SHP77 treated with DMSO at 0.1 percent for 48 hours (cell line): ENCODE measurements at regions not wholly inside any gene's neighbourhood (a gene's known extent, or its start where the extent isn't known, plus 50 kb on each side); places are given as distances from the start of the nearest gene placed in this dataset.

Source experiments
- DNase-seq: peaks from one replicate; lab custom pipeline; 2025; lab: John Stamatoyannopoulos, UW

GRCh38 chr2:181770150-181770549 is 89.8 kb upstream of the NEUROD1 start:
- DNase-seq, result no peak

GRCh38 chr2:181771356-181771755 is 91.0 kb upstream of the NEUROD1 start:
- no peak for DNase-seq

GRCh38 chr2:181772334-181772733 is 92.0 kb upstream of the NEUROD1 start:
- no peak for DNase-seq

- no peak for DNase-seq
These were observed 92.5 kb upstream of the NEUROD1 start for GRCh38 chr2:181772777-181773176.

GRCh38 chr2:181774685-181775084 is 94.4 kb upstream of the NEUROD1 start:
- no peak for DNase-seq

GRCh38 chr2:181776336-181776735 is 96.0 kb upstream of the NEUROD1 start:
- DNase-seq, result no peak

GRCh38 chr2:181777734-181778133 is 97.4 kb upstream of the NEUROD1 start:
- no peak for DNase-seq

GRCh38 chr2:181778621-181779201 is 98.4 kb upstream of the NEUROD1 start:
- no peak for DNase-seq

GRCh38 chr2:181779288-181780021 is 99.1 kb upstream of the NEUROD1 start:
- no peak for DNase-seq

- no peak for DNase-seq
These were observed 99.8 kb upstream of the NEUROD1 start for GRCh38 chr2:181780047-181780651.

GRCh38 chr2:181780657-181781056 is 100.3 kb upstream of the NEUROD1 start:
- no peak for DNase-seq

GRCh38 chr2:181781078-181781786 is 100.9 kb upstream of the NEUROD1 start:
- DNase-seq, result no peak

- DNase-seq, result no peak
These were observed 102.3 kb upstream of the NEUROD1 start for GRCh38 chr2:181782660-181783059.

- no peak for DNase-seq
These were observed 104.2 kb upstream of the NEUROD1 start for GRCh38 chr2:181784556-181784955.

- no peak for DNase-seq
These were observed 105.5 kb upstream of the NEUROD1 start for GRCh38 chr2:181785691-181786344.

- no peak for DNase-seq
These were observed 104.9 kb upstream of the ITPRID2 start for GRCh38 chr2:181786371-181787228.

- no peak for DNase-seq
These were observed 104.1 kb upstream of the ITPRID2 start for GRCh38 chr2:181787310-181788048.

GRCh38 chr2:181788897-181789555 is 102.5 kb upstream of the ITPRID2 start:
- DNase-seq, result no peak

- DNase-seq, result no peak
These were observed 101.6 kb upstream of the ITPRID2 start for GRCh38 chr2:181789827-181790448.
